T-cell (primary cell): ENCODE measurements at regions not wholly inside any gene's neighbourhood (a gene's known extent, or its start where the extent isn't known, plus 50 kb on each side); places are given as distances from the start of the nearest gene placed in this dataset.

ENCODE experiments used
- ATAC-seq, 4 experiments: fragments of 200-7000 bp in 3 of 4; fragments of 150-1000 bp in 1 of 4; cut with Tn5 transposase; replicated peaks in 1 of 4; 1 replicate in 3 of 4; 2 replicates in 1 of 4; pipeline ENCODE4 v1.10.0; 2021; ENCODE audit warnings: moderate library complexity in 3 of 4, mild to moderate bottlenecking in 2 of 4, moderate number of reproducible peaks in 1 of 4
- CTCF ChIA-PET, 2 donors: fragments of 300-600 bp; sonication (Branson Sonifier 250); formaldehyde crosslinking; loops; one replicate each; lab custom pipeline; 2022; ENCODE audit warnings: antibody characterized with exemption in 2 of 2; lab: Charles Lee
- POLR2A ChIA-PET, 2 donors: fragments of 300-600 bp; sonication (Branson Sonifier 250); formaldehyde crosslinking; loops; one replicate each; lab custom pipeline; 2022; ENCODE audit warnings: antibody characterized with exemption in 2 of 2; lab: Charles Lee
- DNase-seq, 35 experiments: peaks; one replicate each; pipeline versions ENCODE4 v3.0.0 to v3.0.0-alpha.2; 2013 to 2023
- H3K27ac ChIP-seq: one replicate; pipeline ENCODE4 v1.5.1; 2013; ENCODE audit warnings: low read length
- H3K27me3 ChIP-seq, 2 experiments: replicated peaks in 1 of 2; 1 replicate in 1 of 2; 2 replicates in 1 of 2; pipeline versions ENCODE4 v1.6.1 to v1.7.0; 2013; ENCODE audit warnings: low read length in 1 of 2, mixed read lengths in 1 of 2; ENCODE audit not compliant: control insufficient read depth in 2 of 2, insufficient read depth in 2 of 2; ENCODE audit errors: extremely low read depth in 1 of 2
- H3K36me3 ChIP-seq, 2 donors: 1 replicate in 1 of 2; 2 replicates in 1 of 2; pipeline versions ENCODE4 v1.6.1 to v1.7.0; 2013; ENCODE audit warnings: low read length in 1 of 2; ENCODE audit not compliant: control insufficient read depth in 2 of 2, insufficient read depth in 1 of 2; ENCODE audit errors: extremely low read depth in 1 of 2
- H3K4me1 ChIP-seq, 2 experiments: 1 replicate in 1 of 2; 2 replicates in 1 of 2; pipeline versions ENCODE4 v1.6.1 to v1.7.0; 2013; ENCODE audit warnings: low read length in 2 of 2, mixed read lengths in 1 of 2; ENCODE audit not compliant: insufficient read depth in 2 of 2, control insufficient read depth in 1 of 2; ENCODE audit errors: extremely low read depth in 1 of 2
- H3K4me3 ChIP-seq, 2 donors: 1 replicate in 1 of 2; 2 replicates in 1 of 2; pipeline versions ENCODE4 v1.5.1 to v1.7.0; 2013; ENCODE audit warnings: mild to moderate bottlenecking in 2 of 2, low read length in 1 of 2, moderate library complexity in 1 of 2; ENCODE audit not compliant: control insufficient read depth in 1 of 2; ENCODE audit errors: extremely low read depth in 1 of 2
- H3K9me3 ChIP-seq: 2 replicates; pipeline ENCODE4 v1.7.0; 2013
- H3K27ac Mint-ChIP-seq, 2 donors: one replicate each; pipeline ENCODE4 v1.8.0; 2020 to 2021; ENCODE audit warnings: mild to moderate bottlenecking in 2 of 2, mixed read lengths in 2 of 2
- H3K27me3 Mint-ChIP-seq, 2 donors: one replicate each; pipeline ENCODE4 v1.8.0; 2021 to 2022; ENCODE audit warnings: mixed read lengths in 2 of 2
- H3K36me3 Mint-ChIP-seq: one replicate; pipeline ENCODE4 v1.8.0; 2021; ENCODE audit warnings: mixed read lengths
- H3K4me1 Mint-ChIP-seq, 3 donors: one replicate each; pipeline ENCODE4 v1.8.0; 2020 to 2022; ENCODE audit warnings: mixed read lengths in 3 of 3, mild to moderate bottlenecking in 1 of 3
- H3K4me3 Mint-ChIP-seq, 3 donors: one replicate each; pipeline ENCODE4 v1.8.0; 2020 to 2022; ENCODE audit warnings: mild to moderate bottlenecking in 3 of 3, mixed read lengths in 3 of 3, moderate library complexity in 3 of 3
- H3K9me3 Mint-ChIP-seq, 3 donors: one replicate each; pipeline ENCODE4 v1.8.0; 2020 to 2022; ENCODE audit warnings: mixed read lengths in 3 of 3
- WGBS: methylation state at CpG from one replicate; pipeline ENCODE4 v1.1.5; 2013; ENCODE audit warnings: missing lambda C conversion rate; ENCODE audit not compliant: insufficient coverage; 5-methylcytosine and 5-hydroxymethylcytosine counted together

DNA sequence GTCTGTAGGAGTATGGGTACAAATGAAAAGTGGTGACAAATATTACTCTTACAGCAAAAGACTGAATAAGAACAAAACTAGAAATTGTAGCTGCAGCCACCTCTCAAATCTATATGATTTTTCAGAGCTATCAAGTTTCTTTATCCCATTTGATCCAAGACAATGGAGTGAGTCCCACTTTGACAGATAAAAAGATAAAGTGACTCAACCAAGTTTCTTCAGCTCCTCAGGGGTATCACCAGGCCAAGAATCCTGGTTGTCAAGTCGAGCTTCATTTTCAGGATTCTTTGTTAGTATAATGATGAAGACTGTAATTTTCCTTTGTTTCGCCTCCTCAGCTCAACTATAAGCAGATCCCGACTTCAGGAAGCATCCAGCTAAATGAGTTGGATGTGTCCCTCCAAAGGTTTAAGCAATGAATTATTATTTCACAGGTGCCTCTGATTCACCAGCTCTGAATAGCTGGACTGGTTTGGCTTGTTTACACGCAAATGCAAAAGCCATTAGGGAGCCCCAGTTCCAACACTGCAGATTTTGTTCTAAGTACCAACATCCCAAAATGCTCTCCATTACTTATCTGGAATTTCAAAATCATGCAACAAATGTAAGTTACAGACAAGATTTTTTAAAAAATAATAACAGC is 238.9 kb downstream of the MAFB start:
- Histone ChIP-seq H3K9me3 (no peaks in the 10 kb centered on the region), H3K4me3 (no peak overlapping the region), H3K4me1 (no peaks in the 10 kb centered on the region), H3K36me3 (no peaks in the 10 kb centered on the region), H3K27ac (no peak overlapping the region), H3K27me3 (peaks cover 0 to 5% of the 10 kb centered on the region in 2 experiments)
- H3K4me1 Mint-ChIP-seq: no peaks in the 10 kb centered on the region
- POLR2A ChIA-PET: no interaction called here
- H3K9me3 Mint-ChIP-seq: no peaks in the 10 kb centered on the region
- 92% methylated on average over 3 of the region's 4 CpGs for WGBS
- CTCF ChIA-PET: no interaction called here
- DNase-seq: no peak
- peaks cover 3% of the 10 kb centered on the region in 2 donors for H3K27me3 Mint-ChIP-seq
- no peak overlapping the region for H3K27ac Mint-ChIP-seq
- H3K4me3 Mint-ChIP-seq: no peak overlapping the region
- ATAC-seq: no peak
- H3K36me3 Mint-ChIP-seq: no peaks in the 10 kb centered on the region

DNA sequence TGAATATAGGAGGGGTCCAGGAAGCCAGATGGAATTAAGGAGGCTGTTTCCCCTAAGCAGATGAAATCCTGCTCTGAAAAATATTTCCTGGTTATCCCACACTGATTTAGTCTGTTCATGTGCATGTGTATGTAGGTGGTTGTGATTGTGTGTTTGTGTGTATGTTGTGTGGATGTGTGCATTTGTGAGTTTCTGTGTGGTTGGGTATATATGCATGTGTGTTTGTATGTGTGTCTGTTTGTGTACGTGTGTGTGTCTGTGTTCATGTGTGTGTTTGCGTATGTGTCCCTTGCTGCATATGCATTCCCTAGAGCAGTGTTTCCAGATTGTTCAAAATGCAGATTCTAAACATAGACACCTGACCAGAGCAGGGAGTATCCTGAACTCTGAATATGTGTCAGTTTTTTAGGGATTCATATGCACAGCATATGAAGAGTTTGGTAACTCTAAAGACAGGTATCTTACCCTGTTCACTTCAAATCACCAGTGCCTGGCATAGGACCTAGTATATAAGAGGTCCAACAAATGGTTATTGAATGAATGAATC is 239.8 kb downstream of the MAFB start:
- CTCF ChIA-PET: no interaction called here

DNA sequence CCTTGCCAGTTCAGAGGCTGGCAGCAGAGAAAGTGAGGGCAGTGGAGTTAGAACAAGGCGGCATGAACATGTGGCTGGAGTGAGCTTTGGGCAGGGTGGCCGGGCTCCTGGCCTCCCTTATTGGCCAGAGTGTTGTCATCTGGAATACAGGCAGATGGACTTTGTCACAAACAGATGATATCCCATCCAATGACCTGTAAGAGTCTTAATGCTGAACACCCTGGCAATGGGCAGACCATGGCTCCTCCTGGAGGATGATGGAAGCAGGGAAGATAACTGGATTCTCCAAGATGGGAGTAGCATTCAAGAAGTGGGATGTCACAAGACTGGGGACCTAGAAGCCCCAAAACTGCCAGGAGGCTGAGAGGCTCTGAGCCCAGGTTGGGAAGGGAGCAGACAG is 242.1 kb downstream of the MAFB start:
- H3K4me3 Mint-ChIP-seq: no peak overlapping the region
- H3K4me1 Mint-ChIP-seq: no peaks in the 10 kb centered on the region
- WGBS: 76% methylated on average over 2 of the region's 2 CpGs
- Histone ChIP-seq H3K4me3 (no peak overlapping the region), H3K4me1 (no peaks in the 10 kb centered on the region), H3K9me3 (no peaks in the 10 kb centered on the region), H3K27ac (no peak overlapping the region), H3K36me3 (no peaks in the 10 kb centered on the region), H3K27me3 (peaks cover 0 to 9% of the 10 kb centered on the region in 2 experiments)
- no peaks in the 10 kb centered on the region for H3K36me3 Mint-ChIP-seq
- CTCF ChIA-PET: no interaction called here
- POLR2A ChIA-PET: no interaction called here
- ATAC-seq (no peak), DNase-seq (no peak)
- no peak overlapping the region for H3K27ac Mint-ChIP-seq
- H3K27me3 Mint-ChIP-seq: peaks cover 6% of the 10 kb centered on the region in 2 donors
- no peaks in the 10 kb centered on the region for H3K9me3 Mint-ChIP-seq

More for the DNA sequence above, 239.8 kb downstream of the MAFB start:
- H3K4me1 Mint-ChIP-seq: no peaks in the 10 kb centered on the region
- H3K4me3 Mint-ChIP-seq: no peak overlapping the region
- no peak overlapping the region for H3K27ac Mint-ChIP-seq
- H3K9me3 Mint-ChIP-seq: no peaks in the 10 kb centered on the region
- ATAC-seq: no peak
- peaks cover 4% of the 10 kb centered on the region in 2 donors for H3K27me3 Mint-ChIP-seq
- Histone ChIP-seq H3K9me3 (no peaks in the 10 kb centered on the region), H3K36me3 (no peaks in the 10 kb centered on the region), H3K27ac (no peak overlapping the region), H3K27me3 (peaks cover 0 to 5% of the 10 kb centered on the region in 2 experiments), H3K4me1 (no peaks in the 10 kb centered on the region), H3K4me3 (no peak overlapping the region)
- H3K36me3 Mint-ChIP-seq: no peaks in the 10 kb centered on the region
- WGBS: 100% methylated on average over 1 of the region's 2 CpGs
- DNase-seq: no peak
- POLR2A ChIA-PET: no interaction called here

GRCh38 chr20:40444516-40444915 is 244.5 kb downstream of the MAFB start:
- H3K9me3 ChIP-seq: no peaks in the 10 kb centered on the region
- H3K36me3 Mint-ChIP-seq: no peaks in the 10 kb centered on the region
- ATAC-seq (no peak), DNase-seq (no peak)
- CTCF ChIA-PET: no interaction called here
- POLR2A ChIA-PET: no interaction called here
- no peaks in the 10 kb centered on the region for H3K36me3 ChIP-seq
- no peak overlapping the region for H3K27ac Mint-ChIP-seq
- no peaks in the 10 kb centered on the region for H3K4me1 ChIP-seq
- no peak overlapping the region for H3K4me3 Mint-ChIP-seq
- H3K4me3 ChIP-seq: no peak overlapping the region
- H3K4me1 Mint-ChIP-seq: no peaks in the 10 kb centered on the region
- WGBS: no CpG with 5 or more reads among the region's 8 CpGs
- peaks cover 6 to 11% of the 10 kb centered on the region in 2 donors for H3K27me3 Mint-ChIP-seq
- no peaks in the 10 kb centered on the region for H3K9me3 Mint-ChIP-seq
- H3K27ac ChIP-seq: no peak overlapping the region
- peaks cover 0 to 9% of the 10 kb centered on the region in 2 experiments for H3K27me3 ChIP-seq

DNA sequence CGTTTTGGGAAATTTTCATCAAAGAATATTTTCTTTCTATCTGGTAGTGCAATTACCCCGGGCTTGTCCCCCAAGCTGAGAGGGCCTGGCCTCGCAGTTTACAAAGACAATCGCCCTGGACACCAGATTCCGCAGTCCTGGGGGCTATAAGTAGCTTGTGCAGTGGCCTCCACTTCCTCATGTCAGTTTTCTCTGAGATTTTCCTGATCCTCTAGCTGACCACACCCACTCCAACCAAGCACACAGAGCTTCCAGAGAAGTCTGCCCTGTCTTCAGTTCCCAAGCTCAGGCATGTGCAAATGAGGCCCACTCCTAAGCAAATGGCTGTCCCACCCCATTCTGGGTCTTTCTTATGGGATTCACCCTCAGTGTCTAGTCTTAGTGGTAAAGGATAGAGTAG is 245.3 kb downstream of the MAFB start:
- ATAC-seq (no peak), DNase-seq (no peak)
- H3K9me3 Mint-ChIP-seq: no peaks in the 10 kb centered on the region
- no peaks in the 10 kb centered on the region for H3K36me3 Mint-ChIP-seq
- no peak overlapping the region for H3K27ac Mint-ChIP-seq
- no peak overlapping the region for H3K4me3 ChIP-seq
- H3K27ac ChIP-seq: no peak overlapping the region
- POLR2A ChIA-PET: no interaction called here
- peaks cover 6 to 11% of the 10 kb centered on the region in 2 donors for H3K27me3 Mint-ChIP-seq
- 32% methylated on average over 5 of the region's 5 CpGs for WGBS
- H3K36me3 ChIP-seq: no peaks in the 10 kb centered on the region
- H3K27me3 ChIP-seq: peaks cover 0 to 9% of the 10 kb centered on the region in 2 experiments
- no peaks in the 10 kb centered on the region for H3K9me3 ChIP-seq
- H3K4me3 Mint-ChIP-seq: no peak overlapping the region
- CTCF ChIA-PET: no interaction called here
- no peaks in the 10 kb centered on the region for H3K4me1 ChIP-seq
- H3K4me1 Mint-ChIP-seq: no peaks in the 10 kb centered on the region

- H3K27me3 ChIP-seq: peaks cover 0 to 9% of the 10 kb centered on the region in 2 experiments
- no peak overlapping the region for H3K27ac Mint-ChIP-seq
- no peaks in the 10 kb centered on the region for H3K36me3 Mint-ChIP-seq
- no peak overlapping the region for H3K4me3 ChIP-seq
- no peaks in the 10 kb centered on the region for H3K36me3 ChIP-seq
- no peaks in the 10 kb centered on the region for H3K4me1 Mint-ChIP-seq
- DNase-seq (no peak), ATAC-seq (no peak)
- POLR2A ChIA-PET: no interaction called here
- CTCF ChIA-PET: no interaction called here
- no peaks in the 10 kb centered on the region for H3K4me1 ChIP-seq
- peaks cover 6 to 11% of the 10 kb centered on the region in 2 donors for H3K27me3 Mint-ChIP-seq
- no peak overlapping the region for H3K4me3 Mint-ChIP-seq
- no peak overlapping the region for H3K27ac ChIP-seq
- H3K9me3 ChIP-seq: no peaks in the 10 kb centered on the region
- H3K9me3 Mint-ChIP-seq: no peaks in the 10 kb centered on the region
- WGBS: 68% methylated on average over 7 of the region's 8 CpGs
Measured at GRCh38 chr20:40442181-40442963, 246.7 kb downstream of the MAFB start.
